HepG2 (cell line): ENCODE measurements at regions not wholly inside any gene's neighbourhood (a gene's known extent, or its start where the extent isn't known, plus 50 kb on each side); places are given as distances from the start of the nearest gene placed in this dataset.

Experiments used
- CTCF ChIP-seq: sonication (generic); formaldehyde crosslinking; IDR thresholded peaks from 2 replicates; pipeline ENCODE4 v1.5.0; 2020; ENCODE audit warnings: mild to moderate bottlenecking, missing genetic modification reagents, moderate library complexity
- RELA ChIP-seq: sonication (generic); formaldehyde crosslinking; IDR thresholded peaks from 2 replicates; pipeline ENCODE4 v1.4.0; 2020; ENCODE audit warnings: missing genetic modification reagents
- SKI ChIP-seq: fragments of 450-650 bp; IDR thresholded peaks from one replicate; pipeline ENCODE4 v1.6.1; 2018; ENCODE audit warnings: mild to moderate bottlenecking; ENCODE audit not compliant: partially characterized antibody
- ZNF775 ChIP-seq: sonication (generic); formaldehyde crosslinking; IDR thresholded peaks from 2 replicates; pipeline ENCODE4 v1.4.0; 2020; ENCODE audit warnings: missing genetic modification reagents, mild to moderate bottlenecking, moderate library complexity, borderline replicate concordance

- TF ChIP-seq ZNF775 (CRISPR knock-in tag): no peak
- no peak for TF ChIP-seq CTCF
- TF ChIP-seq SKI: no peak
- no peak for TF ChIP-seq RELA (CRISPR knock-in tag)
These were observed 683.6 kb upstream of the ROBO1 start for GRCh38 chr3:80451393-80451792.
